ENCODE measurements at regions not wholly inside any gene's neighbourhood (a gene's known extent, or its start where the extent isn't known, plus 50 kb on each side); places are given as distances from the start of the nearest gene placed in this dataset.

GRCh38 chr9:108640230-108640629 is 215.6 kb downstream of the ACTL7B start:
- Mint-ChIP-seq H3K4me3 (no peak overlapping the region), H3K36me3 (no peaks in the 10 kb centered on the region), H3K9me3 (ENCODE audit: low read depth) (no peaks in the 10 kb centered on the region), H3K4me1 (ENCODE audit: low read depth) (no peaks in the 10 kb centered on the region), H3K27me3 (peaks cover 5% of the 10 kb centered on the region), H3K27ac (no peak overlapping the region)

DNA sequence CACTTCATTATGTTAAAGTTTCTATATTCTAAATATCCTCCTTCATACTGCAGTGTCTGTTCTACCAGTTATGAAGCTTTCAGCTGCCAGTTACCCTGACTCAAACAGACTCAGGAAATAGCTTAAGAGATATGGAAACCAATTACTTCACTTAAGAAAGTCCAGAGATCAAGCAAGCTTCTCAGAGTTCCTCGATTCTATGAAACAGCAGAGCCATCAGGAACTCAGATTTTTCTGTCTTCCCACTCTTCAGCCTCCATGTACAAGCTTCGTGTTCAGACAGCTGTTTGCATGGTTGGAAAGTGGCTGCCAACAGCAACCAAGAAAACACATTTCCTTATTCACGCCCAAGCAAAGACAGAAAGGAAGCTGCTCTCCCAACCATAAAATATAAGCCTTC is 216.1 kb downstream of the ACTL7B start:
- no peak overlapping the region for H3K4me3 Mint-ChIP-seq
- no peaks in the 10 kb centered on the region for H3K9me3 Mint-ChIP-seq (ENCODE audit: low read depth)
- H3K4me1 Mint-ChIP-seq (ENCODE audit: low read depth): no peaks in the 10 kb centered on the region
- H3K36me3 Mint-ChIP-seq: no peaks in the 10 kb centered on the region
- H3K27me3 Mint-ChIP-seq: peaks cover 5% of the 10 kb centered on the region
- H3K27ac Mint-ChIP-seq: no peak overlapping the region

- no peaks in the 10 kb centered on the region for H3K9me3 Mint-ChIP-seq (ENCODE audit: low read depth)
- no peak overlapping the region for H3K27ac Mint-ChIP-seq
- no peaks in the 10 kb centered on the region for H3K4me1 Mint-ChIP-seq (ENCODE audit: low read depth)
- no peak overlapping the region for H3K4me3 Mint-ChIP-seq
- H3K36me3 Mint-ChIP-seq: no peaks in the 10 kb centered on the region
- H3K27me3 Mint-ChIP-seq: peaks cover 5% of the 10 kb centered on the region
Observed at GRCh38 chr9:108639091-108639490, 216.7 kb downstream of the ACTL7B start.

DNA sequence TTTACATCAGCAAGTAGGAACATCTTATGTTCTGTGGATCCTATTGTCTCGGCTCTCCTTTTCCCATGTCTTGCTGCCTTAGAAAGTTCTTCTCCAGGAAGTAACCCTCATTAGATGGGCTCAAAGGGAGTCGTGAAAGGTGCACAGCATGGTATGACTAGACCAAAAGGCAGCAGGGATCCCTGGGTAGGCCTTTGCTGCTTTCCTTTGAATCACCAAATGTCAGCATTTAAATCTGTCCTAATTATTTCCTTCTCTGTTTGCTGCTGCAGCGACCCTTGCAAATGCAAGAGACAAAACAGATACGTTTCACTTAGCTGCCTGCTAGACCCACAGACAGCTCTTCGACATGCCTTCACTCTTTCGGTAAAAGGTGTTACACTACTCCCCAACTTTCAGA is 218.4 kb downstream of the ACTL7B start:
- Mint-ChIP-seq H3K9me3 (ENCODE audit: low read depth) (no peaks in the 10 kb centered on the region), H3K4me1 (ENCODE audit: low read depth) (no peaks in the 10 kb centered on the region), H3K4me3 (no peak overlapping the region), H3K27me3 (peaks cover 5% of the 10 kb centered on the region), H3K36me3 (no peaks in the 10 kb centered on the region), H3K27ac (no peak overlapping the region)

DNA sequence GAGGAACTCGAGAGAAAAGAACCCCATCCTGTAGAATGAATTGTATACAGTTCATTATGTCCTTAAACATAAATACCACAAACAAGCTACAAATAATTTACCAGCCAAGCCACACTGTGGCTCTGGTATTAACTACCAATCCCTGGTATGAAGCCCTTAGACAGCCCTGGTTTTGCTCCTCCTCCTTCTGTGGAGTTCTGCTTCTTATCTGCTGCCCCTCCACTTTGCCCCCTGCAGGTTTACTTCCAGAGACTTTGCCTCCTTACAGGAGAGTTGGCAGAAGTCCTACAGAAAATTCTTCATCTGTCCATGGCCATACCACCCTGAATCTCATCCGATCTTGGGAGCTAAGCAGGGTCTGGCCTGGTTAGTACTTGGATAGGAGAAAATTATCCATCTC is 219.8 kb downstream of the ACTL7B start:
- no peak overlapping the region for H3K4me3 Mint-ChIP-seq
- no peaks in the 10 kb centered on the region for H3K9me3 Mint-ChIP-seq (ENCODE audit: low read depth)
- no peaks in the 10 kb centered on the region for H3K4me1 Mint-ChIP-seq (ENCODE audit: low read depth)
- H3K27me3 Mint-ChIP-seq: peaks cover 5% of the 10 kb centered on the region
- no peak overlapping the region for H3K27ac Mint-ChIP-seq
- no peaks in the 10 kb centered on the region for H3K36me3 Mint-ChIP-seq

DNA sequence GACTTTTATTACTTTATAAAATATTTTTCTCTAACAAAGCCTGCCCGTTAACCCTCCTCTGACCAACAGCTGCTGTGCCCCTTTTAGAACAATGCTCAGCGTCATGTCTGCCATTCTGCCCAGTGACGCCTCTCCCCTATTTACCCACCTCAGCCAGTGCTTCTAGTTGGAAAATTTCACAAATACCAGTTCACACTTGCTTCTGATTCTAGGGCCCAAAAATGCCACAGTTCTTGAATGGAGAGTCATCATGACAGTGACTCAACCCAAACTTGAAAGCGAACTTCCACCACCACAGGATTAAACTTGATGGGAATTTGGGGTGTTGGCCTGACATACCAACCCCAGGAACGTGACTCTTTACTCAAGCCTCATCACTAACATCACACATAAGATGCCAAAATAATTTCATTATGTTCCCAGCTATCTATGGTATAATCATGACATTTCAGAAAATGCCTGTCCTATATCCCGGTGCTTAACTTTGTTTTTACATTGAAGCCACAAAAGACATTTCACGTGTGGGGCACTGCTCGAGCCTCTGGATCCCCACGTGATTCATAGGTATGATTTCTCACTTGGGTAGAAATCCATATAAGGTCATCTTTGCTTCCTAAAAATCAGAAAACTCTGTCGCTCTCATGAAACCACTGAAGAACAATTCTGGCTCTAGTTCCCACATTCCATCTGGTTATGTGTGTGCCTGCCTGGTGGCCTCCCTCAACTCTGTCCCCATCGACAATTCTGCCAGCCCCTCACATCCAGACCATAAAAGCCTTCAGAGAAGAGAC is 220.9 kb downstream of the ACTL7B start:
- H3K4me3 Mint-ChIP-seq: no peak overlapping the region
- H3K27me3 Mint-ChIP-seq: no peaks in the 10 kb centered on the region
- H3K9me3 Mint-ChIP-seq (ENCODE audit: low read depth): no peaks in the 10 kb centered on the region
- no peak overlapping the region for H3K27ac Mint-ChIP-seq
- no peaks in the 10 kb centered on the region for H3K36me3 Mint-ChIP-seq
- H3K4me1 Mint-ChIP-seq (ENCODE audit: low read depth): no peaks in the 10 kb centered on the region

GRCh38 chr9:108634204-108634603 is 221.6 kb downstream of the ACTL7B start:
- H3K4me3 Mint-ChIP-seq: no peak overlapping the region
- H3K27ac Mint-ChIP-seq: no peak overlapping the region
- H3K9me3 Mint-ChIP-seq (ENCODE audit: low read depth): no peaks in the 10 kb centered on the region
- no peaks in the 10 kb centered on the region for H3K36me3 Mint-ChIP-seq
- no peaks in the 10 kb centered on the region for H3K4me1 Mint-ChIP-seq (ENCODE audit: low read depth)
- no peaks in the 10 kb centered on the region for H3K27me3 Mint-ChIP-seq

- no peaks in the 10 kb centered on the region for H3K27me3 Mint-ChIP-seq
- H3K4me3 Mint-ChIP-seq: no peak overlapping the region
- H3K9me3 Mint-ChIP-seq (ENCODE audit: low read depth): no peaks in the 10 kb centered on the region
- H3K27ac Mint-ChIP-seq: no peak overlapping the region
- no peaks in the 10 kb centered on the region for H3K4me1 Mint-ChIP-seq (ENCODE audit: low read depth)
- H3K36me3 Mint-ChIP-seq: no peaks in the 10 kb centered on the region
Observed at GRCh38 chr9:108631496-108632285, 224.1 kb downstream of the ACTL7B start.

DNA sequence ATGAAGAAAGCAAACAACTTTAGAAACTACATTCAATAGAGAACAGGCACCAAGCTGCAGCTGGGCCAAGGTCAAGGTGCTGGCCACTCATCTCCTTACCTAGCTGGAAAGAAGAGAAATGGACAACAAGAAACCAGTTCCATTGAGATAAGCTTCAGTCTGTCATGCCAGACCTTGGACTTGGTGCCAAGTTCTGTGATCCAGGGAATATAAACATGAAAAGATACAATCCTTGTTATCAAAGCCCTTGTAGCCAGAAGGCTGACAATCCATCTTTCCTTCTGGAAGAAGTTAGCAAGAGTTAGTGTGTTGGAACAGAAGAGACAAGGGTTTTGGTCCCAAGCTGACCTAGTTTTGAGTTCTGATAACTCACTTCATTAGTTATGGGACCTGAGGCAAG is 227.5 kb downstream of the ACTL7B start:
- no peaks in the 10 kb centered on the region for H3K36me3 Mint-ChIP-seq
- no peaks in the 10 kb centered on the region for H3K4me1 Mint-ChIP-seq (ENCODE audit: low read depth)
- H3K27me3 Mint-ChIP-seq: peaks cover 1% of the 10 kb centered on the region
- H3K27ac Mint-ChIP-seq: no peak overlapping the region
- no peak overlapping the region for H3K4me3 Mint-ChIP-seq
- H3K9me3 Mint-ChIP-seq (ENCODE audit: low read depth): no peaks in the 10 kb centered on the region

- peaks cover 1% of the 10 kb centered on the region for H3K27me3 Mint-ChIP-seq
- H3K27ac Mint-ChIP-seq: no peak overlapping the region
- H3K9me3 Mint-ChIP-seq (ENCODE audit: low read depth): no peaks in the 10 kb centered on the region
- no peaks in the 10 kb centered on the region for H3K36me3 Mint-ChIP-seq
- no peak overlapping the region for H3K4me3 Mint-ChIP-seq
- H3K4me1 Mint-ChIP-seq (ENCODE audit: low read depth): no peaks in the 10 kb centered on the region
Observed at GRCh38 chr9:108626743-108627142, 229.0 kb downstream of the ACTL7B start.

DNA sequence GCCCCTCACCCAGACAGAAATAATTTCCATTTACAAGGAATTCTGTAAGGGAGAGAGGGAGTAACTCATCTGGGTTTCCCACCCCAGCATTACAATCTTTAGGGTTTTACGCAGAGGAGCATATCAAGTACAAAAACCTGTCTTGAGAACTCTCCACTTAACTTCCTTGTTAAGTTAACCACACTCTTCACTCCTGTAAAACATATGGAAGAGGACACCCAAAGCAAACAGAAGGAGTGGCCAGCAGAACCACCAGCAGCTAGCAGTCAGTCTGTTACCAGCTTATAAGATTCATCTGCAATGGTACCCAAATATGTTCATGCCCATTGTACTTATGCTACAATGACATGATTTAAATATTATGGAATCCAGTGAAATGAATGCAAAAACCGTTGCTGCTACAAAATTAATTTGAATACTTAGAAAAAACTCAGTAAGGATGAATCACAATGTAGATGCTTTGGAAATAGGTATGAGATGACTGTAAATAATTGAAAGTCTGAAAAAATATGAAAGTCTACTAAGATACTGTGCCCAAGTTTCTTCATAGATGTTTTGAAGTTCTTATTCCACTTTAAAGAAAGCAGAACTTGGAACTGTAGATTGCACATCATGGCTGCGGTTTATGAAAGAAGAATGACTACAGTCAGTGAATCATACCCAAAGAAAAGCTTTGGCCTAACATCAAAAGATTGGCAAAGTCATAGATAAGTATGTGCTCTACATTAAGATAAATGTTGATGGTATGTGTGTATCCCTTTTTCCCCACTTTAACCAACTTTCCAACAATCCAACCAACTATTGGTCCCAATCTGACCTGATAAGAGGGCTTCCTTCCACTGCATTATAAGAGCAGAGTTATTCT is 233.6 kb downstream of the ACTL7B start:
- Mint-ChIP-seq H3K9me3 (ENCODE audit: low read depth) (no peaks in the 10 kb centered on the region), H3K4me3 (no peak overlapping the region), H3K36me3 (no peaks in the 10 kb centered on the region), H3K4me1 (ENCODE audit: low read depth) (no peaks in the 10 kb centered on the region), H3K27me3 (peaks cover 1% of the 10 kb centered on the region), H3K27ac (no peak overlapping the region)

- no peaks in the 10 kb centered on the region for H3K9me3 Mint-ChIP-seq (ENCODE audit: low read depth)
- peaks cover 1% of the 10 kb centered on the region for H3K27me3 Mint-ChIP-seq
- no peak overlapping the region for H3K27ac Mint-ChIP-seq
- H3K4me1 Mint-ChIP-seq (ENCODE audit: low read depth): no peaks in the 10 kb centered on the region
- no peaks in the 10 kb centered on the region for H3K36me3 Mint-ChIP-seq
- H3K4me3 Mint-ChIP-seq: no peak overlapping the region
Observed at GRCh38 chr9:108620767-108621166, 235.0 kb downstream of the ACTL7B start.

GRCh38 chr9:108618906-108619550 is 236.8 kb downstream of the ACTL7B start:
- Mint-ChIP-seq H3K27ac (no peak overlapping the region), H3K9me3 (ENCODE audit: low read depth) (no peaks in the 10 kb centered on the region), H3K4me1 (ENCODE audit: low read depth) (no peaks in the 10 kb centered on the region), H3K4me3 (no peak overlapping the region), H3K27me3 (peaks cover 2% of the 10 kb centered on the region), H3K36me3 (no peaks in the 10 kb centered on the region)

GRCh38 chr9:108617676-108618075 is 238.1 kb downstream of the ACTL7B start:
- H3K36me3 Mint-ChIP-seq: no peaks in the 10 kb centered on the region
- H3K4me3 Mint-ChIP-seq: no peak overlapping the region
- no peaks in the 10 kb centered on the region for H3K9me3 Mint-ChIP-seq (ENCODE audit: low read depth)
- H3K27ac Mint-ChIP-seq: no peak overlapping the region
- no peaks in the 10 kb centered on the region for H3K4me1 Mint-ChIP-seq (ENCODE audit: low read depth)
- H3K27me3 Mint-ChIP-seq: peaks cover 1% of the 10 kb centered on the region

Data from activated naive CD8-positive, alpha-beta T cell (primary cell).